ENCODE measurements at regions not wholly inside any gene's neighbourhood (a gene's known extent, or its start where the extent isn't known, plus 50 kb on each side); places are given as distances from the start of the nearest gene placed in this dataset.
"Not testable (repeated sequence)": the region's sequence is repeated elsewhere in the genome, so short reads cannot be mapped to it uniquely, and the experiment has no call there.

DNA sequence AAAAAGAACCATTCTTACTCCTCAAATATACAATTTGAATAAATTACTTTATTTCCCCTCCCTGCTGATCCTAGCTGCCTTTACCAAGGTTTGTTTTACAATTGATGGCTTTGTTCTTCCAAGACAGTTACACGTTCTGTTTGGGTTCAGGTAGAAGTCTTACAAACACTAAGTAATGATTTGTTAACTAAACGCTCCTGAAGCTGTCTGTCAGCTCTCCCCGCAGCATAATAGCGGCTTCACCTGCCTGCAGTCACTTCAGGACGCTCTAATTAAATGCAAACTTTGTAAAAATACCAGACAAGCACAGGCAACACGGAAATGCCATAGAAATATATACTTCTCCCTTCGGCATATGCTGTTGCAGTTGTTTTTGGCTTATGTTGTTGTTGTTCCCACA is 176.4 kb upstream of the MDFIC2 start:
- no peak for DNase-seq (ENCODE audit: low read depth in 3 of 3)

DNA sequence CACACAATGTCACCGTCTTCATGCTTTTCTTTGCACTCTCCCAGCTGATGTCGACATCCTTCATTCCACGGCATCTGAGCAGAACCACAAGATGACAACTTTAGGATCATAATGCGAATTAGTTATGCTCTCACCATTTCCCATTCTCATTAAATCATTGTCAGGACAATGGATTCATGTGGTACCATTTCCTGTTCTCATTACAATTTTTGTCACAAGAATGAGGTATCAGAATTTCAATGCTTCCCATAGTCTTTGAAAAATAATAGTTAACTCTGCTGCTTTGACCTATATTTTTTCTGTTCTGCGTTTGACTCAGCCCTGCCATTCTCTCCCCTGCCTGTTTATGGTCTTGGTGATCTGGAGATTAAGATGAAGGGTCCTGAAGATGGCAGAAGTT is 175.7 kb upstream of the MDFIC2 start:
- no peak for DNase-seq (ENCODE audit: low read depth in 3 of 3)

DNA sequence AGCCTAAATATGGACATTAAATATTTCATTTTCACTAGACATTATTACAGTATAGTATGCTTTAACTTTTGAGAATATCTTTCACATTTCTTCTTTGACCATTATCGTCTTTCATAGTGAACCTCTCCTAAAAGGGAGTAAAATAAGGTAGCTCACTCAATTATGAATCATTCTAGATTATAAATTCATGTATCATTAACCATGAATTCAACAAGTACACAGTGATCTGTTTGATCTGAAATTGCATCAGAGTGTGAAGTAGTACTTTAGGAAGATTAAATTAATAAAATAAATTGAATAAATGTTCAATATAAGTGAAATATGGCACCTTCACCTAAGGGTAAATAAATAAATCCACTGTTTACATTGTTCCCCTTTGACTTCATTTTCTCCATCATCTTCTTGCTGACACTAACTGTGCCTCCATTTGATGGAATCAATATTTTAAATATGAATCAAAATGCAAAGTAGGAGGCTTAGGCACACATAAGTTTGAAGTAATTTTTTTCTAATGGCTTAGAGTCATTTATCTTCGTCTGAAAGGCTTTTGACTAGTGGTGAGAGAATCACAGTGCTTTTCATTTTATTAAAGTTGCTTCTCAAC is 174.1 kb upstream of the MDFIC2 start:
- no peak for DNase-seq (ENCODE audit: low read depth in 3 of 3)

DNA sequence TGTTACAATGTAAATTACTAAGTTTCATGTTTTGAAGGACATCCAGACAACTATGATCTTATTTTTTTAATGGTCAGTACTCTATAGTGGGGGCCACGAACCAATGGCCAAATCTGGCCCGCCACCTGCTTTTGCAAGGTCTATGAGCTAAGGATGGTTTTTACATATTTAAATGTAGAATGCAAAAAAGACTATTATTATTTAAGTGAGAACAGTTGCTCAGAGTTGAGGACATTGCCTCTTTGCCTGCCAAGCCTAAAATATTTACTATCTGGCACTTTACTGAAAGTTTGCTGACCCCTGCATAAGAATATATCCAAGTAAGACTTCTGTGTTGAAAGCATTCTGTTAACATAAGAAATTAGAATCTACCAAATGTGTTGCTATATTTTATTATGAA is 163.7 kb upstream of the MDFIC2 start:
- DNase-seq (ENCODE audit: low read depth in 3 of 3) = no peak

DNA sequence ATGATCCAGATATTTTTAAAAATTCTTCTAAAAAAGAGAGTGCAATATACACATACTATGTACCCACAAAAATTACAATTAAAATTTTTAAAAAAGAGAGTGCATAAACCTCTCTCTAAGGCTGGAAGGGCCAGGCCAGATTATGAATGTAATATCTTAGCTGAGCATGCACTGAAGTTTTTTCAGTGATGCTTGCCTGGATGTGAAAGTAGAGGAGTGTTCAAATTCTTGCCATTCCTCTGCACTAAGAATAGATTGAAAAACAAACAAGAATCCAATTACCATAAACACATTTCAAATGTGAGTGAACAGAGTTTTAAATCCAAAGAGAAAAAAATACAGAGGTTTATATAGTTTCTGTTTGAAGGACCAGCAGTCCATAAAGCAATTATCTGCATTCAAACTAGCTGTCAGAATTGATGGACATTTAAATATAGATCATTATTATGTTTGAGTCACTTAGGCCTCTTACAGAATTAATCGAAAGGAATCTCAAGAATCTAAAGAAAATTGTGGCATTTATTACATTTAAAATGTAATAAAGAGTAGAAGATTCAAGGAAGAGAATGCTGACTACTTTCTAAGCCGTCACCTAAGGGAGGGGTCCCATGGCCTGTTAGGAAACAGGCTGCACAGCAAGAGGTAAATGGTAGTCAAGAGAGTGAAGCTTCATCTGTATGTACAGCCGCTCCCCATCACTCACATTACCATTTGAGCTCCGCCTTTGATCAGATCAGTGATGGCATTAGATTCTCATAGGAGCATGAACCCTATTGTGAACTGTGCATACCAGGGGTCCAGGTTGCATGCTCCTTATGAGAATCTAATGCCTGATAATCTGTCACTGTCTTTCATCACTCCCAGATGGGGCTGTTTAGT is 159.3 kb upstream of the MDFIC2 start:
- DNase-seq (ENCODE audit: low read depth in 3 of 3) = no peak

DNA sequence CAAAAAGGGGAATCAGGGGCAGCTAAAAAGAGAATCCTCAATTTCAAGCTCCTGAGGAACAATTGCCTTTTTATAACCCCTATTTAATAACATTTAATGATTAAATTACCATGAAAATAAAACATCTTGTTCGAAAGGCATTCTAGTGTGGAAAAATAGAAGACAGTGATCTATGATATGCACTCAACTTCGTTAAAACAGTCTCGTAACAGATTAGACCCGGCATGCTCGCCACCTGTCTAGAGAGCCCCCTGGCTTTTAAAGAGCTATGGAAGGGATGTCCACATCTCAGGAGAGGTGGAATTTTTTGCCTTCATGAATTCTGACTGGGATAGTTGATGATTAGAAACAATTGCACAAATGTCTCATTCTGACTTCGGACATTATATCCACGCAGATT is 153.7 kb upstream of the MDFIC2 start:
- DNase-seq (ENCODE audit: low read depth in 3 of 3) = no peak

DNA sequence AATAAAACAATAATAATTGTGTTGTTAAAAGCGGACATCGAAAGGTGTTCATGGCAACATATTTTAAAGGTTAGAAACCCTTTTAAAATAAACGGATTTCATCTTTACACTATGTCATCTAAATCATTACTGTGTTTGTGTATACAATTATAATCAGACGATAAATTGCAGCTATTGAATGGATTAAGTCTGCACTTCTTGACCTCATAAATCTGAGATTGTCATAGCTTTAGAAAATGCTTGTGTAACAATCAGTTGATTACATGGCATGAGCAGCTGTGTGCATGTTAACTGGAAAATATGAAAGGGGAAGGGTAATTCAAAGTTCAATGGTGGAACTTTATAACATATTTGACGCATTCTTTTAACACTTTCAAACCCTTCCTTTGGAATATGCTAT is 152.4 kb upstream of the MDFIC2 start:
- DNase-seq (ENCODE audit: low read depth in 3 of 3) = no peak

DNA sequence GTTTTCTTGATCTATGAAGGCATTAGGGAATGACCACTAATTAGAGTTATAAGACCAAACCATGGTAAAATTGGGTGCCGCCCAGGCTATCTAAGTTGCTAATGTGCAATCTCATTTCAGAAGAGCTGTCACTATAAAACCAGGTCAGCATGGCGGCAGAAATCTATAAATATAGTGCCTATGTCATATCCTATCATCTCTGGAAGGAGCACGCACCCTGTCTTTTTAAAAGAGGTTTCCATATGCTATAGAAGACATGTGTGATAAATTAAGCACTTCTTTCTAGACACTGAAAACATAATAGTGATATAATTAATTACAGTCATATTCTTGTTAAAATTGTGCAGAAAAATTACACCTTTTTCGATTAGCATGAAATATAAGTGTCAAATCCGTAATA is 152.0 kb upstream of the MDFIC2 start:
- DNase-seq (ENCODE audit: low read depth in 3 of 3) = no peak

DNA sequence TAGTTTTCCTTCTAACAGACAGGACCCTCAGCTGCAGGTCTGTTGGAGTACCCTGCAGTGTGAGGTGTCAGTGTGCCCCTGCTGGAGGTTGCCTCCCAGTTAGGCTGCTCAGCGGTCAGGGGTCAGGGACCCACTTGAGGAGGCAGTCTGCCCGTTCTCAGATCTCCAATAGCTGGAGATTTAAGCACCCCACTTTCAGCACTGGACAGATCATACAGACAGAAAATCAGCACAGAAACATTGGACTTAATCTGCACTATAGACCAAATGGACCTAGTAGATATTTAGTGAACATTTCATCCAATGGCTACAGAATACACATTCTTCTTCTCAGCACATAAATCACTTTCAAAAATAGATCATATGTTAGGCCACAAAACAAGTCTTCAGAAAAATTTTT is 137.8 kb upstream of the MDFIC2 start:
- DNase-seq (ENCODE audit: low read depth in 3 of 3) = not testable (repeated sequence)

DNA sequence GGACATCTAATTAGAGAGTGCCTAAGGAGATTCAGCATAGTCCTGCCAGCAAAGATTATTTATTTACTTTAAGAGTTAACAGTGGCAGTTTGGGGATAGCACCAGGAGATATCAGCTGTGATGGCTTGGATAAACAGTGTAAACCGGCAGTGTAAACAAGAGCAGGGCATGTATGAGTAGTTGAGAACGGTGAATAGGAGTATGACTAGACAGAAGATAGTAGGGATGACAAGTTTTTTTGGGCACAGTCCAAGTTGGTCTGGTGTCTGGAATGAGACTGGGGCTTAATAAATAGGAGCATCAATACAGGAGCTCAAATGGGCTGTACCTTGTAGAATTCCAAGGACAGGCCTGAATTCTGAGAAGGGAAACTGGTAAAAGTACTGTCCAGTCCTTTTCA is 123.0 kb upstream of the MDFIC2 start:
- DNase-seq (ENCODE audit: low read depth in 3 of 3) = not testable (repeated sequence)

DNA sequence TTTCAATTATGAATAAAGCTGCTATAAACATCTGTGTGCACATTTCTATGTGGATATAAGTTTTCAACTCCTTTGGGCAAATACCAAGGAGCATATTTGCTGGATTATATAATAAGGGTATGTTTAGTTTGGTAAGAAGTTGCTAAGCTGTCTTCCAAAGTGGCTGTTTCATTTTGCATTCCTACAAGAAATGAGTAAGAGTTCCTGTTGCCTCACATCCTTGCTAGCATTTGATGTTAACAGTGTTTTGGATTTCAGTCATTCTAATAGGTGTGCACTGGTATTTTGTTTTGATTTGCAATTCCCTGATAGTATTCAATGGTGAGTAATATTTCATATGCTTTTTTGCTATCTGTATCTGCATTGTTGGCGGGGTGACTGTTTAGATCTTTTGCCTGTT is 120.7 kb upstream of the MDFIC2 start:
- no peak for DNase-seq (ENCODE audit: low read depth in 3 of 3)

DNA sequence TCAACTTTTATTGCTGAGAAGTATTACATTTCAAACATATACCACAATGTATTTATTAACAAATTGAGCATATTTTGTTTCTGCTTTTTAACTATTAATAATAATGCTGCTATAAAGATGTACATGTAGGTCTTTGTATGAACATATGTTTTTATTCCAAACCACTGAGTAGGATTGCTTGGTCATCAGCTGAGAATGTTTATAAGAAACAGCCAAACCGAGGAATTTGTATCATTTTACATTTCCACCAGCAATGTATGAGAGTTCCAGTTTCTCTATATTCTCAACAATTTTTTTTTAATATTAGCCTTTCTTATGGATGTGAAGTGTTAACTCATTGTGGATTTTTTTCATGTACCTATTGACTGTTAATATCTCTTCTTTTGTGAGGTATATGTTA is 119.5 kb upstream of the MDFIC2 start:
- no peak for DNase-seq (ENCODE audit: low read depth in 3 of 3)

DNA sequence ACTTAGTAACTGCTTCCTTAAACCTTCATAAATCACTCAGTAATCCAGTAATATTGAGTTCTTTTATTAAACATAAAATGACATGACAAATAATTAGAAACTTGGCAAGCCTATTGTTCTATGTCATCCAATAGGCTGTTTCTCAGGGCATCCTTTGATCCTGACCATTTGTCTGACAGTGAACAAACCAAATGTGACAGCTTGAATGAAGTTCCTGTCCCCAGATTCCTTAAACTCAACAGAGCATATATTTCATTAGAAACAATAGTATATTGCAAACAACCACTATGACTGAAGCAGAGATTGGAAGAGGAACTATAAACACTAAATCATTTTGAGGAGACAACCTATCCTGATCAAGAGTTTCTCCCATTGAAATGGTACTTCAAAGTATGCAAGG is 113.6 kb upstream of the MDFIC2 start:
- DNase-seq (ENCODE audit: low read depth in 3 of 3) = no peak

DNA sequence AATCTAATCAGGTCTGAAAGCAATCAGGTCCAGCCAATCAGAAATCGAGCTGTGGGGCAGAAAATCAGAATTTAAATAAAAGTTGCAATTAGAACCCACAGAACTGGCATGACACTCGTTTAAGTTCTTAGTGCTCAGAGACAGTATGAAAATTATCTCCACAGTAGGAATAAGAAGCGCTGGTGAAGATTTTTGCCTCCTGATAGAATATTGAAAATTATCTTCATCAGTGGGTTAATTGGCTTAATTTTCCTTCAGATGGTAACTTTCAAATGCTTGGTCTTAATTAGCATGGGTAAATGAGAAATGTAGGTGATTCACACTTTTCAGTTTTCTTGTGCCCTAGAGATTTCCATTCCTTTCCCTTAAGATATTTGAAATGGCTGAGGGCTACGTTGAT is 109.1 kb upstream of the MDFIC2 start:
- DNase-seq (ENCODE audit: low read depth in 3 of 3) = no peak

DNA sequence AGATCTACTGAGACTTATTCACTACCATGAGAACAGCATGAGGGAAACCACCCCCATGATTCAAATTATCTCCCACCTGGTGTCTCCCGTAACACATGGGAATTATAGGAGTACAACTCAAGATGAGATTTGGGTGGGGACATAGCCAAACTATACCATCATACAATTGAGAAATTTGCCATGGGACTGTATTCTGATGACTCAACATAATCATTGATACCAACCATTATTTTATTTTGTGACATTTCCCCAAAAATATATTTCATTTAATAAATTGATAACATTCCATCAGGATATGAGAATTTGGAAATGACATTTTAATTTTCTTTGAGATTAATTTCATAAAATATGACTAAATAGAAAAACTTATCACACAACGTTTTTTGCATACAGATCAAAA is 96.6 kb upstream of the MDFIC2 start:
- no peak for DNase-seq (ENCODE audit: low read depth in 3 of 3)

DNA sequence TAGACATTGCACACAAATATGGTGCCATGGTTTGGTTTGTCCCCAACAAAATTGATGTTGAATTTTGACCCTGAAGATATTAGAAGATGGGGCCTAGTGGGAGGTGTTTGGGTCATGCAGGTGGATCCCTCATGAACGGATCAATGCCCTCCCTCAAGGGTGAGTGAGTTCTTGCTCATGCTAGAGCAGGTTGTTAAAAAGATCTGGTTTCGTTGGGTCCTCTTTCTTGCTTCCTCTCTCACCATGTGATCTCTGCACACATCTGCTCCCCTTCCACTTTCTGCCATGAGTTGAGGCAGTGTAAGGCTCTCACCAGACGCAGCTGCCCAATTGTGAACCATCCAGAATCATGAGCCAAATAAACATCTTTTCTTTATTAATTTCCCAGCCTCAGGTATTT is 87.8 kb upstream of the MDFIC2 start:
- DNase-seq (ENCODE audit: low read depth in 3 of 3) = no peak

DNA sequence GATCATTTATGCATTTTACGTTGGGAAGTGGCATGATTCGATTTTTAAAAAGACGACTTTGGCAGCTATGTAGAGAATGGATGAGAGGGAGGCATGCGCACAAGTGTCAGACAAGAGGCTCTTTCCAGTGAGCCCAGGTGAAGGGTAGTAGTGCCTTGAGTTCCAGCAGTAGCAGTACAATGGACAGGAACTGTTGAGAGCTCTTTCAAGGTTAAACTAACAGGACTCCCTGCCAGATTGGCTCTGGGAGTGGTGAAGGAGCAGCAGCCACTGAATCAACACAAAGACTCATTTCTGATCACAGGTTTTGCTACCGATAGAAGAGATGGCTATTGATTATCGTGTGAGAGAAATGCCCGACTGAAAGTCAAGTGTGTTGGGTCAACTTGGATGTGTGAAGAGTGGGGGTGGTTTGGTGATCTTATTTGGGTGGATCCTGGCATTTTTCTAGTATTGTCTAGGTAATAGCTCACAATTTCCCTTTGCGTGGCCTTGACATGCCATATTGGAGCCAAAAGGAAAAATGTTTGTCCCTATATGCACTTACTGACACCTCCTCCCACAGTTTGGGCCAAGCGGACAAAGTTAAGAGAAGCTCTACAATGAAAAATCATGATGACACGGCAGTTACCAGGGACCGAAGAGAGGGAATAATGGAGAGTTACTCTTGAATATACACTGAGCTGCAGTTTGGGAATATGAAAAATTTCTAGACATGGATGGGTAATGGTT is 81.6 kb upstream of the MDFIC2 start:
- no peak for DNase-seq (ENCODE audit: low read depth in 3 of 3)

DNA sequence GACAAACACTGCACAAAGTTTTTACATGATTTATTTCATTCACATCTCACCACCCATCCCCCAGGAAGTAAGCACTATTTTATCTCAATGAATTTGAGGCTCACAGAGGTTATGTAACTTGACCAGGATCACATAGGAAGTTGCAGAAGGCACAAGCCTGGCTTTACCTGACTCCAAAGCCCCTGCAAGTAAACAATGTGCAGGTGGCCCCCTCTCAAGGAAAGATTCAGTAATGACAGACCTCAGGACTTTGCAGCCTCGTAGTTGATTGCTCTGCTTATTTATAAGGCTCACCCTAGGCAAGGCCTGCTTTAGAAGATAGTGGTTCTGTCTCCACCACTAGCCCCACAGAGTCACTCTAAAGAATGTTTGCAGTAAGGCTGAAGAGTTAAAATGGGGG is 79.8 kb upstream of the MDFIC2 start:
- DNase-seq (ENCODE audit: low read depth in 3 of 3) = no peak

DNA sequence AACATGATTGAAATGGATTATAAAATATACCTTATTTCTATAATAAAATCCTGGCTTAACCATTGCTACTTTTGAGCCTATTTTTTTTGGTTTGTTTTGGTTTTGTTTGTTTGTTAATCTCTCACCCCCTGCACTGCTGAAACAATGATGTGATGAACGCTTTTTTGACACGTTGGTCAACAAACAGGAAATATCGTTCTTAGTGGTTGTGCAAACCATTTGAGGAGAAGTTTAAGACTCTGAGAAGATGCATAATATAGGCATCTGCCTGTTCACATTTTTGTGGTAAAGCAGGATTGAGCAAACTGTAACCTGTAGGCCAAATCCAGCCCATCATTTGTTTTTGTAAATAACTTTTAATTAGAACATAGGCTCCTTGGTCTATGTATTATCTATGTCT is 75.5 kb upstream of the MDFIC2 start:
- DNase-seq (ENCODE audit: low read depth in 3 of 3) = no peak

DNA sequence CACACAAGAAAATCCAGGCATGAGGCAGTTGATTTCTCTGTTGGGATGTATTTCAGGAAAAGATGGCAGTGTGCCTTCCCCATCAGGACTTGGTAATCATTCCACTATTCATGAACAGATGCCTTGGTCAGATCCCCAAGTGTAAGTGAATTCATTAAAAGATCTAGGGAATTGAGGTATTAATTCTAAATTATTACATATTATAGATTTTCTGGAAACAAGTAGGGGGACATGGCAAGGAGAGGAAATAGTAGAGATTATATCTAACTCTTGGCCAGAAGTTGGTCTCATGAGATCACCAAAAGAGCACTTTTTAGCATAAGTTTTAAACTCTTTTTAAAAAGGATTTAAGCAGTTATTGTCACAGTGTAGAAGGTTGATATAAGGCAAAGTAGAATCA is 74.4 kb upstream of the MDFIC2 start:
- DNase-seq (ENCODE audit: low read depth in 3 of 3) = no peak

DNA sequence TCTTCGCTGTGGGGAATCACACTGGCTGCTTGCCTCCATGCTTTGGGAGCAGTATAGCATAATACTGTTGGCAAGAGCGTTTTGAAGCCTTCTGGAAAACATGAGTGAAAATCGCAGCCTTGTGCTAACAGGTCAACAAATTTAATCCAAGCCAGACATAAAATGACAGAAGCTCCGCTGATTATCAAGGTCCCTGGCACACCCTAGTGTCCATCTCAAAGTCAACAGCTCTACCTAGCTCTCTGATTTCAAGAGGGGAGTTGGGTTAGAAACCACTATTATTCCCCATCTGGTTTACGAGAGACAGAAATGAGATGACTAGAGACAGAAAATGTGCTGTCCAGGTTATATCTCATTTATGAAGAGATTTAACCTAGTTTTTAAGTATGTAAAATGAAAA is 73.6 kb upstream of the MDFIC2 start:
- no peak for DNase-seq (ENCODE audit: low read depth in 3 of 3)

DNA sequence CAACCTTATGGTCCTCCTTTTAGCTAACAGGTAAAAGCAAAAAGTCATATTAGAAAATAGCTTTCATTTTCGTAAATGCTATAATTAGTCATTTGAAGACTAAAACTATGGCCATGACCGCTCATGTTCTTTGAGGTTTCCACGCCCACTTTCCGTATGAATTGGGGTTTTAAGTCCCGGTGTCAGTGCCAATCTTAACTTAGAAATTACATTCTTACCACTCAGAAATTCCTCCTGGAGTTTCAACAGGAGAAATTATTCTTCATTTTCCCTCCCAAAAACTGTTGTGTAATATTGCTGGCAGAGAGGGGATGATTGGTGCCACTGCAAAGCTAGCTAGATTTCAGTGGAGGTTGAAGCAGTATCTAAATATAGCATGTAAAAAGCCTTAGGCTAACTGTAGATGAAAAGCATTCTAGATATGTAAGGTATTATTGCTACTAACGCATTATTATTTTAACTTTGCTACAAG is 71.0 kb upstream of the MDFIC2 start:
- no peak for DNase-seq (ENCODE audit: low read depth in 3 of 3)

DNA sequence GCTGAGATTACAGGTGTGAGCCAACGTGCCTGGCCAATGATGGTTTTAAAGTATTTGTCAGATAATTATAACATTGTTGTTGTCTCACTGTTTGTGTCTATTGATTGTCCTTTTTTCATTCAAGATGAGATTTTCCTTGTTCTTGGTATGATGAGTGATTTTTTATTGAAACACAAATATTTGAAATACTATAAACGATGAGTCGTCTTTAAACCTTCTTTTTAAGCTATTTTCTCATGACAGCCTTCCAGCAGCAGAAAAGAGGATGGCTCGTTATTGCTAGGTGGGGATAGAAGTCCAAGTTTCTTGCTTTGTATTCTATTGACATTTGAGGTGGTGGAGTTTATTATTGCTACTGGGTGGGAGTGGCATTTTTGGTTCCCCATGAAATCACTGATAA is 61.7 kb upstream of the MDFIC2 start:
- DNase-seq (ENCODE audit: low read depth in 3 of 3) = no peak

All from stimulated activated CD4-positive, alpha-beta T cell treated with anti-CD3 and anti-CD28 coated beads, TNF-alpha, amount 100 ng/mL, for 48 hours (primary cell).